Mesendoderm (in vitro differentiated cells): ENCODE measurements at regions not wholly inside any gene's neighbourhood (a gene's known extent, or its start where the extent isn't known, plus 50 kb on each side); places are given as distances from the start of the nearest gene placed in this dataset.

Source experiments
- DNase-seq: peaks from one replicate; pipeline ENCODE4 v3.0.0; 2013
- H2AK5ac ChIP-seq: 2 replicates; pipeline ENCODE4 v1.6.1; 2013; ENCODE audit warnings: low read length, inconsistent platforms
- H2BK120ac ChIP-seq: 2 replicates; pipeline ENCODE4 v1.6.1; 2013; ENCODE audit warnings: low read depth, mild to moderate bottlenecking, low read length, moderate library complexity, mixed read lengths
- H2BK15ac ChIP-seq: replicated peaks from 2 replicates; pipeline ENCODE4 v1.6.1; 2013; ENCODE audit warnings: low read depth, mild to moderate bottlenecking, moderate library complexity
- H2BK5ac ChIP-seq: 2 replicates; pipeline ENCODE4 v1.6.1; 2013; ENCODE audit warnings: low read length, inconsistent platforms
- H3K18ac ChIP-seq: 2 replicates; pipeline ENCODE4 v1.6.1; 2013; ENCODE audit warnings: mild to moderate bottlenecking, low read length, mixed read lengths
- H3K23ac ChIP-seq: one replicate; pipeline ENCODE4 v1.6.1; 2013; ENCODE audit warnings: low read length
- H3K27ac ChIP-seq: 2 replicates; pipeline ENCODE4 v1.5.1; 2013; ENCODE audit warnings: low read depth, mild to moderate bottlenecking, inconsistent platforms, low read length, moderate library complexity
- H3K27me3 ChIP-seq: 2 replicates; pipeline ENCODE4 v1.6.1; 2013; ENCODE audit warnings: low read length, control low read depth, mild to moderate bottlenecking, inconsistent platforms; ENCODE audit not compliant: insufficient read depth, poor library complexity
- H3K36me3 ChIP-seq: 2 replicates; pipeline ENCODE4 v1.6.1; 2013; ENCODE audit warnings: low read length, inconsistent platforms; ENCODE audit not compliant: control insufficient read depth, insufficient read depth
- H3K4ac ChIP-seq: one replicate; pipeline ENCODE4 v1.6.1; 2013; ENCODE audit warnings: low read depth, mild to moderate bottlenecking, low read length, moderate library complexity
- H3K4me1 ChIP-seq: 2 replicates; pipeline ENCODE4 v1.6.1; 2013; ENCODE audit warnings: low read depth, low read length, inconsistent platforms; ENCODE audit not compliant: control insufficient read depth
- H3K4me2 ChIP-seq: 2 replicates; pipeline ENCODE4 v1.6.1; 2013; ENCODE audit warnings: low read length
- H3K4me3 ChIP-seq: 2 replicates; pipeline ENCODE4 v1.5.1; 2013; ENCODE audit warnings: mild to moderate bottlenecking, low read length
- H3K56ac ChIP-seq: one replicate; pipeline ENCODE4 v1.6.1; 2013; ENCODE audit warnings: low read length
- H3K79me1 ChIP-seq: 2 replicates; pipeline ENCODE4 v1.6.1; 2013; ENCODE audit warnings: low read length, inconsistent platforms
- H3K79me2 ChIP-seq: 2 replicates; pipeline ENCODE4 v1.6.1; 2013; ENCODE audit warnings: mild to moderate bottlenecking, low read length; ENCODE audit not compliant: control insufficient read depth, insufficient read depth
- H3K9ac ChIP-seq: 2 replicates; pipeline ENCODE4 v1.6.1; 2013; ENCODE audit warnings: low read length, inconsistent platforms
- H4K5ac ChIP-seq: one replicate; pipeline ENCODE4 v1.6.1; 2013; ENCODE audit warnings: low read length
- H4K8ac ChIP-seq: one replicate; pipeline ENCODE4 v1.6.1; 2013; ENCODE audit warnings: low read depth, mild to moderate bottlenecking, control low read depth, low read length, moderate library complexity
- WGBS: extraction: QIAGEN DNeasy Blood & Tissue Kit; methylation state at CpG from one replicate; pipeline ENCODE4 v1.1.7; 2013; ENCODE audit warnings: low lambda C conversion rate, missing lambda C conversion rate; ENCODE audit not compliant: insufficient coverage; ENCODE audit errors: extremely low coverage; 5-methylcytosine and 5-hydroxymethylcytosine counted together

- Histone ChIP-seq H2BK5ac (no peak overlapping the region), H3K4me1 (no peaks in the 10 kb centered on the region), H3K79me1 (no peaks in the 10 kb centered on the region), H3K56ac (no peak overlapping the region), H3K9ac (no peak overlapping the region), H3K4me2 (no peak overlapping the region), H3K79me2 (no peaks in the 10 kb centered on the region), H3K36me3 (no peaks in the 10 kb centered on the region), H3K4ac (no peak overlapping the region), H2BK120ac (no peak overlapping the region), H3K23ac (no peak overlapping the region), H3K18ac (no peak overlapping the region), H4K8ac (no peak overlapping the region), H3K27ac (no peak overlapping the region), H4K5ac (no peak overlapping the region), H3K4me3 (no peak overlapping the region), H2AK5ac (no peak overlapping the region), H3K27me3 (no peaks in the 10 kb centered on the region), H2BK15ac (no peak overlapping the region)
- WGBS = no CpG with 5 or more reads among the region's 3 CpGs
- DNase-seq = no peak
These were observed 423.8 kb upstream of the NRP1 start for GRCh38 chr10:33758299-33758698.

- no CpG with 5 or more reads among the region's 4 CpGs for WGBS
- Histone ChIP-seq H2BK120ac (no peak overlapping the region), H3K79me2 (no peaks in the 10 kb centered on the region), H4K8ac (no peak overlapping the region), H3K79me1 (no peaks in the 10 kb centered on the region), H3K4ac (no peak overlapping the region), H3K36me3 (no peaks in the 10 kb centered on the region), H3K27me3 (no peaks in the 10 kb centered on the region), H2BK5ac (no peak overlapping the region), H3K27ac (no peak overlapping the region), H3K56ac (no peak overlapping the region), H3K4me3 (no peak overlapping the region), H3K4me2 (no peak overlapping the region), H4K5ac (no peak overlapping the region), H3K23ac (no peak overlapping the region), H2AK5ac (no peak overlapping the region), H2BK15ac (no peak overlapping the region), H3K18ac (no peak overlapping the region), H3K9ac (no peak overlapping the region), H3K4me1 (no peaks in the 10 kb centered on the region)
- DNase-seq = no peak
These were observed 419.6 kb upstream of the NRP1 start for GRCh38 chr10:33754052-33754451.

- no peak overlapping the region for H2BK5ac ChIP-seq
These were observed 418.9 kb upstream of the NRP1 start for GRCh38 chr10:33753389-33753788.

GRCh38 chr10:33749790-33750189, 415.3 kb upstream of the NRP1 start:
- Histone ChIP-seq H3K4me3 (no peak overlapping the region), H3K56ac (no peak overlapping the region), H2BK120ac (no peak overlapping the region), H3K79me1 (no peaks in the 10 kb centered on the region), H3K18ac (no peak overlapping the region), H4K5ac (no peak overlapping the region), H4K8ac (no peak overlapping the region), H2AK5ac (no peak overlapping the region), H3K4ac (no peak overlapping the region), H3K27me3 (no peaks in the 10 kb centered on the region), H3K9ac (no peak overlapping the region), H3K4me1 (no peaks in the 10 kb centered on the region), H2BK15ac (no peak overlapping the region), H3K23ac (no peak overlapping the region), H3K4me2 (no peak overlapping the region), H3K79me2 (no peaks in the 10 kb centered on the region), H2BK5ac (no peak overlapping the region), H3K36me3 (no peaks in the 10 kb centered on the region), H3K27ac (no peak overlapping the region)
- no CpG with 5 or more reads among the region's 4 CpGs for WGBS
- DNase-seq = no peak

More at GRCh38 chr10:33753389-33753788, 418.9 kb upstream of the NRP1 start:
- Histone ChIP-seq H3K27ac (no peak overlapping the region), H4K8ac (no peak overlapping the region), H3K18ac (no peak overlapping the region), H3K4me2 (no peak overlapping the region), H4K5ac (no peak overlapping the region), H2BK120ac (no peak overlapping the region), H3K79me1 (no peaks in the 10 kb centered on the region), H3K56ac (no peak overlapping the region), H2BK15ac (no peak overlapping the region), H3K79me2 (no peaks in the 10 kb centered on the region), H3K23ac (no peak overlapping the region), H3K4me3 (no peak overlapping the region), H3K36me3 (no peaks in the 10 kb centered on the region), H3K27me3 (no peaks in the 10 kb centered on the region), H3K9ac (no peak overlapping the region), H3K4me1 (no peaks in the 10 kb centered on the region), H3K4ac (no peak overlapping the region), H2AK5ac (no peak overlapping the region)
- no CpG with 5 or more reads among the region's 3 CpGs for WGBS
- no peak for DNase-seq

- no peak overlapping the region for H3K4ac ChIP-seq
- no peak for DNase-seq
- H3K4me3 ChIP-seq = no peak overlapping the region
- no peak overlapping the region for H3K27ac ChIP-seq
- H4K5ac ChIP-seq = no peak overlapping the region
- H2BK5ac ChIP-seq = no peak overlapping the region
- H3K9ac ChIP-seq = no peak overlapping the region
- H4K8ac ChIP-seq = no peak overlapping the region
- H3K36me3 ChIP-seq = no peaks in the 10 kb centered on the region
- no peak overlapping the region for H3K23ac ChIP-seq
- no peak overlapping the region for H2AK5ac ChIP-seq
- no peaks in the 10 kb centered on the region for H3K4me1 ChIP-seq
- no CpG with 5 or more reads among the region's 2 CpGs for WGBS
- H3K79me1 ChIP-seq = no peaks in the 10 kb centered on the region
- H2BK120ac ChIP-seq = no peak overlapping the region
- no peak overlapping the region for H3K18ac ChIP-seq
- H3K79me2 ChIP-seq = no peaks in the 10 kb centered on the region
- H3K27me3 ChIP-seq = no peaks in the 10 kb centered on the region
- no peak overlapping the region for H3K56ac ChIP-seq
- no peak overlapping the region for H3K4me2 ChIP-seq
- no peak overlapping the region for H2BK15ac ChIP-seq
These were observed 414.7 kb upstream of the NRP1 start for GRCh38 chr10:33749067-33749735.

GRCh38 chr10:33746836-33747268, 412.4 kb upstream of the NRP1 start:
- no peaks in the 10 kb centered on the region for H3K4me1 ChIP-seq
- H3K4me2 ChIP-seq = no peak overlapping the region
- no peak overlapping the region for H2AK5ac ChIP-seq
- H3K56ac ChIP-seq = no peak overlapping the region
- H3K79me2 ChIP-seq = no peaks in the 10 kb centered on the region
- no CpG with 5 or more reads among the region's 4 CpGs for WGBS
- no peak overlapping the region for H3K4ac ChIP-seq
- no peak overlapping the region for H4K8ac ChIP-seq
- no peak overlapping the region for H2BK15ac ChIP-seq
- H2BK120ac ChIP-seq = no peak overlapping the region
- no peak overlapping the region for H3K27ac ChIP-seq
- no peak overlapping the region for H3K4me3 ChIP-seq
- DNase-seq = no peak
- H3K9ac ChIP-seq = no peak overlapping the region
- H2BK5ac ChIP-seq = no peak overlapping the region
- no peaks in the 10 kb centered on the region for H3K27me3 ChIP-seq
- H3K18ac ChIP-seq = no peak overlapping the region
- no peaks in the 10 kb centered on the region for H3K36me3 ChIP-seq
- H3K79me1 ChIP-seq = no peaks in the 10 kb centered on the region
- H4K5ac ChIP-seq = no peak overlapping the region
- H3K23ac ChIP-seq = no peak overlapping the region
